Astrocyte (in vitro differentiated cells and primary cell): ENCODE measurements at regions not wholly inside any gene's neighbourhood (a gene's known extent, or its start where the extent isn't known, plus 50 kb on each side); places are given as distances from the start of the nearest gene placed in this dataset.

ENCODE experiments used
- DNase-seq: peaks from one replicate; pipeline ENCODE4 v3.0.0-alpha.2; 2010; ENCODE audit warnings: low read depth
- FAIRE-seq: peaks from 2 replicates; lab custom pipeline; 2011; peaks lifted over from hg19 to GRCh38; lab: Jason Lieb, UNC
- H2AFZ ChIP-seq: 2 replicates; pipeline ENCODE4 v1.6.0; 2012; ENCODE audit warnings: low read depth, low read length, inconsistent platforms
- H3K27ac ChIP-seq: 2 replicates; pipeline ENCODE4 v1.5.1; 2011; ENCODE audit warnings: low read depth, low read length, inconsistent platforms
- H3K27me3 ChIP-seq: 2 replicates; pipeline ENCODE4 v1.6.0; 2011; ENCODE audit warnings: low read length, inconsistent platforms; ENCODE audit not compliant: insufficient read depth
- H3K36me3 ChIP-seq: 2 replicates; pipeline ENCODE4 v1.5.1; 2011; ENCODE audit warnings: low read length, inconsistent platforms; ENCODE audit not compliant: insufficient read depth
- H3K4me1 ChIP-seq: 2 replicates; pipeline ENCODE4 v1.5.1; 2011; ENCODE audit warnings: low read length, inconsistent platforms; ENCODE audit not compliant: insufficient read depth
- H3K4me2 ChIP-seq: 2 replicates; pipeline ENCODE4 v1.6.0; 2012; ENCODE audit warnings: low read length, inconsistent platforms
- H3K4me3 ChIP-seq: 2 replicates; pipeline ENCODE4 v1.5.1; 2011; ENCODE audit warnings: low read depth, mild to moderate bottlenecking, low read length, inconsistent platforms; ENCODE audit not compliant: insufficient read depth
- H3K79me2 ChIP-seq: 2 replicates; pipeline ENCODE4 v1.6.0; 2012; ENCODE audit warnings: mild to moderate bottlenecking, low read length, inconsistent platforms; ENCODE audit not compliant: insufficient read depth
- H3K9ac ChIP-seq: 2 replicates; pipeline ENCODE4 v1.6.0; 2012; ENCODE audit warnings: mild to moderate bottlenecking, low read length, inconsistent platforms
- H3K9me3 ChIP-seq: 2 replicates; pipeline ENCODE4 v1.5.1; 2012; ENCODE audit warnings: low read depth, mild to moderate bottlenecking, low read length, inconsistent platforms; ENCODE audit not compliant: insufficient read depth
- H4K20me1 ChIP-seq: 2 replicates; pipeline ENCODE4 v1.6.0; 2012; ENCODE audit warnings: low read length, inconsistent platforms; ENCODE audit not compliant: insufficient read depth
- H3K27ac Mint-ChIP-seq: one replicate; pipeline ENCODE4 v1.8.0; 2021; ENCODE audit warnings: mild to moderate bottlenecking, mixed read lengths; ENCODE audit not compliant: unreplicated experiment
- H3K27me3 Mint-ChIP-seq: one replicate; pipeline ENCODE4 v1.8.0; 2021; ENCODE audit warnings: low read depth, mixed read lengths; ENCODE audit not compliant: unreplicated experiment
- H3K36me3 Mint-ChIP-seq: one replicate; pipeline ENCODE4 v1.8.0; 2021; ENCODE audit warnings: low read depth, mixed read lengths; ENCODE audit not compliant: unreplicated experiment
- H3K4me1 Mint-ChIP-seq: one replicate; pipeline ENCODE4 v1.8.0; 2021; ENCODE audit warnings: low read depth, mixed read lengths; ENCODE audit not compliant: unreplicated experiment
- H3K4me3 Mint-ChIP-seq: one replicate; pipeline ENCODE4 v1.8.0; 2021; ENCODE audit warnings: mild to moderate bottlenecking, moderate library complexity, mixed read lengths; ENCODE audit not compliant: unreplicated experiment
- H3K9me3 Mint-ChIP-seq: one replicate; pipeline ENCODE4 v1.8.0; 2021; ENCODE audit warnings: mild to moderate bottlenecking, mixed read lengths; ENCODE audit not compliant: unreplicated experiment
- CTCF ChIP-seq: IDR thresholded peaks from 2 replicates; pipeline ENCODE4 v1.5.1; 2011; ENCODE audit warnings: low read depth, mild to moderate bottlenecking, inconsistent platforms, low read length, moderate library complexity; ENCODE audit not compliant: insufficient read depth
- EZH2 ChIP-seq: IDR thresholded peaks from 2 replicates; pipeline ENCODE4 v1.6.1; 2012; ENCODE audit warnings: mild to moderate bottlenecking, low read length, inconsistent platforms; ENCODE audit not compliant: insufficient read depth

- no peak overlapping the region for H3K4me3 Mint-ChIP-seq
- H2AFZ ChIP-seq, result no peak overlapping the region
- FAIRE-seq (no peak), DNase-seq (no peak)
- TF ChIP-seq CTCF (no peak), EZH2 (no peak)
- no peaks in the 10 kb centered on the region for H3K4me1 Mint-ChIP-seq
- H3K9me3 ChIP-seq, result no peaks in the 10 kb centered on the region
- H3K27ac Mint-ChIP-seq, result no peak overlapping the region
- H3K36me3 ChIP-seq, result no peaks in the 10 kb centered on the region
- no peaks in the 10 kb centered on the region for H3K27me3 ChIP-seq
- no peak overlapping the region for H3K27ac ChIP-seq
- H3K9ac ChIP-seq, result no peak overlapping the region
- H3K9me3 Mint-ChIP-seq, result peaks cover 13% of the 10 kb centered on the region
- no peak overlapping the region for H3K4me3 ChIP-seq
- H3K36me3 Mint-ChIP-seq, result peaks cover 1% of the 10 kb centered on the region
- H3K79me2 ChIP-seq, result no peaks in the 10 kb centered on the region
- no peaks in the 10 kb centered on the region for H3K27me3 Mint-ChIP-seq
- H3K4me1 ChIP-seq, result no peaks in the 10 kb centered on the region
- H3K4me2 ChIP-seq, result no peak overlapping the region
- H4K20me1 ChIP-seq, result no peaks in the 10 kb centered on the region
Measured at GRCh38 chr9:81213456-81213855, 475.9 kb downstream of the TLE1 start.

GRCh38 chr9:81211741-81212140, 477.6 kb downstream of the TLE1 start:
- H3K27ac Mint-ChIP-seq, result no peak overlapping the region
- Histone ChIP-seq H3K27me3 (no peaks in the 10 kb centered on the region), H3K4me1 (no peaks in the 10 kb centered on the region), H3K9ac (no peak overlapping the region), H3K4me2 (no peak overlapping the region), H3K4me3 (no peak overlapping the region), H3K27ac (no peak overlapping the region), H3K79me2 (no peaks in the 10 kb centered on the region), H2AFZ (no peak overlapping the region), H4K20me1 (no peaks in the 10 kb centered on the region), H3K36me3 (no peaks in the 10 kb centered on the region), H3K9me3 (no peaks in the 10 kb centered on the region)
- no peak for TF ChIP-seq EZH2
- no peak for TF ChIP-seq CTCF
- FAIRE-seq (no peak), DNase-seq (no peak)
- H3K4me3 Mint-ChIP-seq, result no peak overlapping the region
- peaks cover 7% of the 10 kb centered on the region for H3K9me3 Mint-ChIP-seq
- no peaks in the 10 kb centered on the region for H3K27me3 Mint-ChIP-seq
- H3K36me3 Mint-ChIP-seq, result no peaks in the 10 kb centered on the region
- H3K4me1 Mint-ChIP-seq, result no peaks in the 10 kb centered on the region

GRCh38 chr9:81207651-81208050, 481.7 kb downstream of the TLE1 start:
- FAIRE-seq (no peak), DNase-seq (no peak)
- TF ChIP-seq CTCF (no peak), EZH2 (no peak)
- H3K27me3 ChIP-seq, result no peaks in the 10 kb centered on the region
- Mint-ChIP-seq H3K36me3 (no peaks in the 10 kb centered on the region), H3K27ac (no peak overlapping the region), H3K27me3 (no peaks in the 10 kb centered on the region), H3K9me3 (peaks cover 3% of the 10 kb centered on the region), H3K4me1 (peaks cover 2% of the 10 kb centered on the region), H3K4me3 (no peak overlapping the region)
- no peak overlapping the region for H3K4me2 ChIP-seq
- H2AFZ ChIP-seq, result no peak overlapping the region
- no peak overlapping the region for H3K9ac ChIP-seq
- H3K36me3 ChIP-seq, result no peaks in the 10 kb centered on the region
- H3K9me3 ChIP-seq, result no peaks in the 10 kb centered on the region
- no peak overlapping the region for H3K27ac ChIP-seq
- H3K79me2 ChIP-seq, result no peaks in the 10 kb centered on the region
- H3K4me3 ChIP-seq, result no peak overlapping the region
- H4K20me1 ChIP-seq, result no peaks in the 10 kb centered on the region
- H3K4me1 ChIP-seq, result no peaks in the 10 kb centered on the region
